SK-N-SH (cell line): ENCODE measurements at regions not wholly inside any gene's neighbourhood (a gene's known extent, or its start where the extent isn't known, plus 50 kb on each side); places are given as distances from the start of the nearest gene placed in this dataset.

Experiments used
- CTCF ChIA-PET: fragments of 300-600, 350-600 bp; formaldehyde crosslinking; extraction: SDS; loops from one replicate; lab custom pipeline; 2021; lab: Yijun Ruan, JAX
- POLR2A ChIA-PET: fragments of 350-600 bp; sonication (Branson Sonifier 250); formaldehyde crosslinking; extraction: SDS; loops from one replicate; lab custom pipeline; 2020; ENCODE audit warnings: antibody characterized with exemption, inconsistent platforms; lab: Yijun Ruan, JAX
- DNase-seq: peaks from one replicate; pipeline ENCODE4 v3.0.0; 2012
- H2AFZ ChIP-seq: fragments of 200-600 bp; sonication (generic); 2 replicates; pipeline ENCODE4 v1.8.1; 2016; ENCODE audit warnings: antibody characterized with exemption, mild to moderate bottlenecking, low read depth
- H3F3A ChIP-seq: fragments of 200-600 bp; sonication (generic); replicated peaks from 2 replicates; pipeline ENCODE3; 2016; ENCODE audit warnings: antibody characterized with exemption, mild to moderate bottlenecking; ENCODE audit not compliant: insufficient read depth
- H3K27ac ChIP-seq, 2 experiments: fragments of 200-500 bp in 1 of 2; fragments of 200-600 bp in 1 of 2; sonication (Bioruptor generic) in 1 of 2; sonication (generic), shearing (Covaris generic) in 1 of 2; 2 replicates each; pipeline versions ENCODE4 v1.5.1 to v1.6.1; 2014 to 2016; ENCODE audit warnings: low read depth in 2 of 2, inconsistent platforms in 1 of 2, low read length in 1 of 2, mild to moderate bottlenecking in 1 of 2, mixed read lengths in 1 of 2
- H3K27me3 ChIP-seq: fragments of 200-600 bp; sonication (generic), shearing (Covaris generic); 2 replicates; pipeline ENCODE4 v1.6.1; 2016; ENCODE audit warnings: mixed run types; ENCODE audit not compliant: insufficient read depth
- H3K36me3 ChIP-seq, 2 experiments: fragments of 200-500 bp in 1 of 2; fragments of 200-600 bp in 1 of 2; sonication (Bioruptor generic) in 1 of 2; sonication (generic) in 1 of 2; replicated peaks in 1 of 2; 2 replicates each; pipeline versions ENCODE3 to v1.5.1; 2014 to 2016; ENCODE audit warnings: low read length in 1 of 2, mild to moderate bottlenecking in 1 of 2; ENCODE audit not compliant: insufficient read depth in 2 of 2, control insufficient read depth in 1 of 2
- H3K4me1 ChIP-seq, 2 experiments: fragments of 200-500 bp in 1 of 2; fragments of 200-600 bp in 1 of 2; sonication (Bioruptor generic) in 1 of 2; sonication (generic), shearing (Covaris generic) in 1 of 2; 2 replicates each; pipeline versions ENCODE4 v1.5.1 to v1.6.1; 2014 to 2016; ENCODE audit warnings: low read depth in 1 of 2, low read length in 1 of 2, mixed run types in 1 of 2; ENCODE audit not compliant: insufficient read depth in 2 of 2, control insufficient read depth in 1 of 2
- H3K4me2 ChIP-seq: fragments of 200-600 bp; sonication (generic), shearing (Covaris generic); 2 replicates; pipeline ENCODE4 v1.6.1; 2017; ENCODE audit warnings: mixed run types
- H3K4me3 ChIP-seq, 2 experiments: fragments of 200-500 bp in 1 of 2; fragments of 200-600 bp in 1 of 2; sonication (Bioruptor generic) in 1 of 2; sonication (generic), shearing (Covaris generic) in 1 of 2; 2 replicates each; pipeline versions ENCODE4 v1.5.1 to v1.8.1; 2014 to 2016; ENCODE audit warnings: low read depth in 2 of 2, inconsistent platforms in 1 of 2, low read length in 1 of 2, mild to moderate bottlenecking in 1 of 2, mixed read lengths in 1 of 2, moderate library complexity in 1 of 2
- H3K79me2 ChIP-seq: fragments of 200-600 bp; sonication (generic); 2 replicates; pipeline ENCODE4 v1.8.1; 2017; ENCODE audit warnings: mild to moderate bottlenecking; ENCODE audit not compliant: insufficient read depth
- H3K9ac ChIP-seq: fragments of 200-600 bp; sonication (generic); 2 replicates; pipeline ENCODE4 v1.6.1; 2017; ENCODE audit warnings: mixed run types
- H3K9me2 ChIP-seq: fragments of 200-600 bp; sonication (generic); 2 replicates; pipeline ENCODE4 v1.6.1; 2017; ENCODE audit warnings: mixed run types
- H3K9me3 ChIP-seq: fragments of 200-600 bp; sonication (generic); 2 replicates; pipeline ENCODE4 v1.6.1; 2017; ENCODE audit warnings: mixed run types, mild to moderate bottlenecking, moderate library complexity
- H4K20me1 ChIP-seq: fragments of 200-600 bp; sonication (generic); 2 replicates; pipeline ENCODE4 v1.6.1; 2017; ENCODE audit warnings: mild to moderate bottlenecking, mixed run types; ENCODE audit not compliant: insufficient read depth
- CHD2 ChIP-seq: fragments of 150-350 bp; IDR thresholded peaks from 2 replicates; pipeline ENCODE4 v1.6.1; 2018; ENCODE audit warnings: low read length; ENCODE audit not compliant: partially characterized antibody
- ELF1 ChIP-seq: IDR thresholded peaks from 2 replicates; pipeline ENCODE4 v1.4.0; 2012
- FOSL2 ChIP-seq: IDR thresholded peaks from 2 replicates; pipeline ENCODE4 v1.4.0; 2012; ENCODE audit warnings: low read depth, mild to moderate bottlenecking, moderate library complexity, borderline replicate concordance
- FOXJ3 ChIP-seq: sonication (generic); formaldehyde crosslinking; IDR thresholded peaks from 2 replicates; pipeline ENCODE4 v1.5.1; 2020; ENCODE audit warnings: mild to moderate bottlenecking, missing genetic modification reagents
- GABPA ChIP-seq: IDR thresholded peaks from 2 replicates; pipeline ENCODE4 v1.4.0; 2012; ENCODE audit warnings: low read depth, mild to moderate bottlenecking
- GATA2 ChIP-seq: sonication (generic); formaldehyde crosslinking; IDR thresholded peaks from 2 replicates; pipeline ENCODE4 v1.5.0; 2020; ENCODE audit warnings: mild to moderate bottlenecking, missing genetic modification reagents
- IRF3 ChIP-seq: fragments of 150-350 bp; IDR thresholded peaks from 2 replicates; pipeline ENCODE4 v1.6.1; 2016; ENCODE audit warnings: mild to moderate bottlenecking, low read depth, low read length
- JUND ChIP-seq: IDR thresholded peaks from 2 replicates; pipeline ENCODE4 v1.4.0; 2012
- MXI1 ChIP-seq: IDR thresholded peaks from 2 replicates; pipeline ENCODE4 v1.6.1; 2012; ENCODE audit warnings: mild to moderate bottlenecking, low read depth, low read length, improper control_type of control experiment
- NFIC ChIP-seq: IDR thresholded peaks from 2 replicates; pipeline ENCODE4 v1.4.0; 2012; ENCODE audit warnings: borderline replicate concordance
- NRF1 ChIP-seq: IDR thresholded peaks from 2 replicates; pipeline ENCODE4 v1.6.1; 2012; ENCODE audit warnings: low read depth, mild to moderate bottlenecking, low read length
- POLR2AphosphoS5 ChIP-seq: IDR thresholded peaks from 2 replicates; pipeline ENCODE4 v1.6.1; 2012; ENCODE audit warnings: low read depth, low read length
- RAD21 ChIP-seq: IDR thresholded peaks from 2 replicates; pipeline ENCODE4 v1.6.1; 2012; ENCODE audit warnings: mild to moderate bottlenecking, low read length
- REST ChIP-seq: IDR thresholded peaks from 2 replicates; pipeline ENCODE4 v1.6.1; 2012; ENCODE audit warnings: mild to moderate bottlenecking, low read depth, low read length, moderate library complexity
- RFX5 ChIP-seq: IDR thresholded peaks from 2 replicates; pipeline ENCODE4 v1.6.1; 2012; ENCODE audit warnings: mild to moderate bottlenecking, improper control_type of control experiment, low read length
- SMC3 ChIP-seq: IDR thresholded peaks from 2 replicates; pipeline ENCODE4 v1.6.1; 2012; ENCODE audit warnings: low read depth, low read length, improper control_type of control experiment
- TAF1 ChIP-seq: IDR thresholded peaks from 2 replicates; pipeline ENCODE4 v1.6.1; 2012; ENCODE audit warnings: low read depth, mild to moderate bottlenecking, low read length, moderate library complexity, borderline replicate concordance
- TCF12 ChIP-seq: IDR thresholded peaks from 2 replicates; pipeline ENCODE4 v1.4.0; 2012
- WGBS: methylation state at CpG from one replicate; pipeline ENCODE4 v1.1.6; 2017; ENCODE audit warnings: low lambda C conversion rate; 5-methylcytosine and 5-hydroxymethylcytosine counted together
- TF ChIP-seq, protein P1 (sequence below): fragments of 150-350 bp; IDR thresholded peaks from 2 replicates; pipeline ENCODE4 v1.6.1; 2017; ENCODE audit warnings: antibody characterized with exemption, low read length, low read depth, borderline replicate concordance
- TF ChIP-seq, protein P2 (sequence below): IDR thresholded peaks from 2 replicates; pipeline ENCODE4; 2012

GRCh38 chr2:175567435-175568061, 386.0 kb upstream of the ATP5MC3 start:
- POLR2A ChIA-PET = no interaction called here
- Histone ChIP-seq H3K36me3 (no peaks in the 10 kb centered on the region), H3K27me3 (no peaks in the 10 kb centered on the region), H3K9ac (no peak overlapping the region), H3K4me3 (no peak overlapping the region), H3K79me2 (no peaks in the 10 kb centered on the region), H4K20me1 (no peaks in the 10 kb centered on the region), H3K4me2 (peak overlapping the region; percentile 64), H3K4me1 (peaks cover 0 to 6% of the 10 kb centered on the region in 2 experiments; a peak in 1 of 4 replicates), H2AFZ (no peak overlapping the region), H3F3A (no peaks in the 10 kb centered on the region), H3K9me2 (no peaks in the 10 kb centered on the region), H3K9me3 (no peaks in the 10 kb centered on the region), H3K27ac (no peak overlapping the region)
- no peak for TF ChIP-seq JUND
- TF ChIP-seq GATA2 (CRISPR knock-in tag) = peak; percentile 30; the same call in 1 of the 2 replicates
- 61% methylated on average over 4 of the region's 4 CpGs for WGBS
- DNase-seq = peak; percentile 4
- CTCF ChIA-PET = no interaction called here

GRCh38 chr2:175560521-175561169, 379.1 kb upstream of the ATP5MC3 start:
- Histone ChIP-seq H3K9ac (no peak overlapping the region), H3F3A (no peaks in the 10 kb centered on the region), H3K4me3 (no peak overlapping the region), H3K9me2 (no peaks in the 10 kb centered on the region), H3K27me3 (no peaks in the 10 kb centered on the region), H3K9me3 (no peaks in the 10 kb centered on the region), H3K36me3 (no peaks in the 10 kb centered on the region), H3K79me2 (no peaks in the 10 kb centered on the region), H4K20me1 (no peaks in the 10 kb centered on the region), H2AFZ (no peak overlapping the region), H3K4me2 (no peak overlapping the region), H3K4me1 (no peaks in the 10 kb centered on the region), H3K27ac (no peak overlapping the region)
- WGBS = 40% methylated on average over 5 of the region's 5 CpGs
- TF ChIP-seq SMC3 (no peak), RAD21 (no peak), FOSL2 (no peak), GABPA (no peak), JUND (no peak), IRF3 (no peak), ELF1 (no peak), NRF1 (no peak), TCF12 (no peak), MXI1 (no peak), CHD2 (no peak), TAF1 (no peak), NFIC (no peak), POLR2AphosphoS5 (no peak), FOXJ3 (CRISPR knock-in tag) (no peak), REST (no peak), RFX5 (no peak)
- TF ChIP-seq, protein P1, sequence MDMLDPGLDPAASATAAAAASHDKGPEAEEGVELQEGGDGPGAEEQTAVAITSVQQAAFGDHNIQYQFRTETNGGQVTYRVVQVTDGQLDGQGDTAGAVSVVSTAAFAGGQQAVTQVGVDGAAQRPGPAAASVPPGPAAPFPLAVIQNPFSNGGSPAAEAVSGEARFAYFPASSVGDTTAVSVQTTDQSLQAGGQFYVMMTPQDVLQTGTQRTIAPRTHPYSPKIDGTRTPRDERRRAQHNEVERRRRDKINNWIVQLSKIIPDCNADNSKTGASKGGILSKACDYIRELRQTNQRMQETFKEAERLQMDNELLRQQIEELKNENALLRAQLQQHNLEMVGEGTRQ = no peak
- TF ChIP-seq, protein P2, sequence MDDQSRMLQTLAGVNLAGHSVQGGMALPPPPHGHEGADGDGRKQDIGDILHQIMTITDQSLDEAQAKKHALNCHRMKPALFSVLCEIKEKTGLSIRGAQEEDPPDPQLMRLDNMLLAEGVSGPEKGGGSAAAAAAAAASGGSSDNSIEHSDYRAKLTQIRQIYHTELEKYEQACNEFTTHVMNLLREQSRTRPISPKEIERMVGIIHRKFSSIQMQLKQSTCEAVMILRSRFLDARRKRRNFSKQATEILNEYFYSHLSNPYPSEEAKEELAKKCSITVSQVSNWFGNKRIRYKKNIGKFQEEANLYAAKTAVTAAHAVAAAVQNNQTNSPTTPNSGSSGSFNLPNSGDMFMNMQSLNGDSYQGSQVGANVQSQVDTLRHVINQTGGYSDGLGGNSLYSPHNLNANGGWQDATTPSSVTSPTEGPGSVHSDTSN = no peak
- ChIA-PET CTCF (no interaction called here), POLR2A (no interaction called here)
- DNase-seq = no peak
